ENCODE measurements at regions not wholly inside any gene's neighbourhood (a gene's known extent, or its start where the extent isn't known, plus 50 kb on each side); places are given as distances from the start of the nearest gene placed in this dataset.

- TF ChIP-seq CTCF (IDR thresholded peaks at IDR 0.05) (no peak), ZFX (IDR thresholded peaks at IDR 0.05; ENCODE audit: borderline replicate concordance) (no peak)
Observed at GRCh38 chr5:73268826-73269225, 95.8 kb downstream of the TMEM174 start.

Data from 22Rv1 (cell line).